IMR-90 (cell line): ENCODE measurements at regions not wholly inside any gene's neighbourhood (a gene's known extent, or its start where the extent isn't known, plus 50 kb on each side); places are given as distances from the start of the nearest gene placed in this dataset.

Experiments used
- ATAC-seq: fragments of 200-7000 bp; cut with Tn5 transposase; 2 replicates; pipeline ENCODE4 v1.9.1; 2020; ENCODE audit warnings: low read depth, mild to moderate bottlenecking, moderate library complexity
- BruUV-seq: library from RNA; stranded (reverse); fragments of 400-500 nt; replicated peaks from 2 replicates; lab custom pipeline; 2021; lab: Mats Ljungman, UMichigan
- CTCF ChIA-PET: fragments of 300-600 bp; formaldehyde crosslinking; extraction: SDS; loops from one replicate; lab custom pipeline; 2021; ENCODE audit warnings: antibody characterized with exemption; lab: Yijun Ruan, JAX
- POLR2A ChIA-PET: fragments of 300-600 bp; sonication (Branson Sonifier 250); formaldehyde crosslinking; loops from one replicate; lab custom pipeline; 2022; ENCODE audit warnings: antibody characterized with exemption; ENCODE audit not compliant: unreplicated experiment; lab: Charles Lee
- DNase-seq: peaks from one replicate; pipeline ENCODE4 v3.0.0; 2013
- H2AFZ ChIP-seq: replicated peaks from 2 replicates; pipeline ENCODE3; 2013; ENCODE audit warnings: low read length, mild to moderate bottlenecking; ENCODE audit not compliant: poor library complexity
- H2AK5ac ChIP-seq: 2 replicates; pipeline ENCODE4 v1.6.1; 2013; ENCODE audit warnings: low read depth, low read length, inconsistent platforms
- H2AK9ac ChIP-seq: replicated peaks from 2 replicates; pipeline ENCODE3; 2013; ENCODE audit warnings: mild to moderate bottlenecking, low read depth, low read length, moderate library complexity; ENCODE audit not compliant: poor library complexity
- H2BK120ac ChIP-seq: 2 replicates; pipeline ENCODE4 v1.6.1; 2013; ENCODE audit warnings: low read depth, low read length, inconsistent platforms
- H2BK15ac ChIP-seq: 3 replicates; pipeline ENCODE4 v1.6.1; 2013; ENCODE audit warnings: low read depth, low read length, inconsistent platforms
- H2BK20ac ChIP-seq: 2 replicates; pipeline ENCODE4 v1.6.1; 2013; ENCODE audit warnings: low read depth, mild to moderate bottlenecking, inconsistent platforms, low read length, moderate library complexity
- H2BK5ac ChIP-seq: 2 replicates; pipeline ENCODE4 v1.6.1; 2013; ENCODE audit warnings: mild to moderate bottlenecking, low read depth, low read length, inconsistent platforms; ENCODE audit not compliant: poor library complexity, severe bottlenecking
- H3K14ac ChIP-seq: replicated peaks from 2 replicates; pipeline ENCODE4 v1.6.1; 2013; ENCODE audit warnings: low read depth, low read length, inconsistent platforms
- H3K18ac ChIP-seq: 2 replicates; pipeline ENCODE4 v1.6.1; 2013; ENCODE audit warnings: low read depth, low read length, control low read depth
- H3K23ac ChIP-seq: 2 replicates; pipeline ENCODE4 v1.6.1; 2013; ENCODE audit warnings: low read depth, low read length, inconsistent platforms
- H3K27ac ChIP-seq: 2 replicates; pipeline ENCODE4 v1.5.1; 2013; ENCODE audit warnings: mild to moderate bottlenecking, control low read depth, low read length; ENCODE audit not compliant: insufficient read depth
- H3K27me3 ChIP-seq: 2 replicates; pipeline ENCODE4 v1.6.1; 2013; ENCODE audit warnings: low read length; ENCODE audit not compliant: control insufficient read depth, insufficient read depth
- H3K36me3 ChIP-seq: 2 replicates; pipeline ENCODE4 v1.6.1; 2013; ENCODE audit warnings: low read length, mixed read lengths; ENCODE audit not compliant: control insufficient read depth, insufficient read depth
- H3K4ac ChIP-seq: 2 replicates; pipeline ENCODE4 v1.6.1; 2013; ENCODE audit warnings: low read depth, low read length, inconsistent platforms
- H3K4me1 ChIP-seq: 2 replicates; pipeline ENCODE4 v1.6.1; 2013; ENCODE audit warnings: low read length, mixed read lengths; ENCODE audit not compliant: control insufficient read depth, insufficient read depth
- H3K4me2 ChIP-seq: 2 replicates; pipeline ENCODE4 v1.6.1; 2013; ENCODE audit warnings: low read depth, mild to moderate bottlenecking, control low read depth, low read length, moderate library complexity
- H3K4me3 ChIP-seq: 2 replicates; pipeline ENCODE4 v1.5.1; 2013; ENCODE audit warnings: low read depth, mild to moderate bottlenecking, control low read depth, low read length, moderate library complexity; ENCODE audit not compliant: insufficient read depth
- H3K56ac ChIP-seq: 2 replicates; pipeline ENCODE4 v1.6.1; 2013; ENCODE audit warnings: low read length, inconsistent platforms; ENCODE audit not compliant: insufficient read depth; ENCODE audit errors: extremely low read depth
- H3K79me1 ChIP-seq, 2 experiments: 2 replicates each; pipeline ENCODE4 v1.6.1; 2013; ENCODE audit warnings: low read length in 2 of 2, inconsistent platforms in 1 of 2, low read depth in 1 of 2
- H3K9ac ChIP-seq: 2 replicates; pipeline ENCODE4 v1.6.1; 2013; ENCODE audit warnings: low read depth, low read length, control low read depth
- H3K9me1 ChIP-seq: 2 replicates; pipeline ENCODE4 v1.6.1; 2013; ENCODE audit warnings: low read length, inconsistent platforms; ENCODE audit not compliant: insufficient read depth
- H3K9me3 ChIP-seq: 2 replicates; pipeline ENCODE4 v1.6.1; 2013; ENCODE audit warnings: low read length; ENCODE audit not compliant: control insufficient read depth, insufficient read depth
- H4K20me1 ChIP-seq: 2 replicates; pipeline ENCODE4 v1.6.1; 2013; ENCODE audit warnings: low read length, inconsistent platforms; ENCODE audit not compliant: insufficient read depth
- H4K5ac ChIP-seq: 2 replicates; pipeline ENCODE4 v1.6.1; 2013; ENCODE audit warnings: mild to moderate bottlenecking, low read depth, low read length, control low read depth
- H4K8ac ChIP-seq, 2 experiments: 2 replicates each; pipeline ENCODE4 v1.6.1; 2013; ENCODE audit warnings: low read depth in 2 of 2, low read length in 2 of 2, control low read depth in 1 of 2, inconsistent platforms in 1 of 2
- H4K91ac ChIP-seq: 2 replicates; pipeline ENCODE4 v1.6.1; 2013; ENCODE audit warnings: low read depth, low read length, inconsistent platforms; ENCODE audit not compliant: insufficient read depth
- BHLHE40 ChIP-seq: fragments of 150-350 bp; IDR thresholded peaks from 2 replicates; pipeline ENCODE4 v1.6.1; 2016; ENCODE audit warnings: mild to moderate bottlenecking, low read depth, low read length
- CEBPB ChIP-seq: IDR thresholded peaks from 2 replicates; pipeline ENCODE4 v1.6.1; 2012; ENCODE audit warnings: low read depth, low read length, improper control_type of control experiment
- CHD1 ChIP-seq: IDR thresholded peaks from 2 replicates; pipeline ENCODE4 v1.6.1; 2012; ENCODE audit warnings: low read depth, low read length, improper control_type of control experiment
- FOS ChIP-seq: fragments of 150-350 bp; IDR thresholded peaks from 2 replicates; pipeline ENCODE4 v1.6.1; 2016; ENCODE audit warnings: low read depth, low read length
- MAFK ChIP-seq: IDR thresholded peaks from 2 replicates; pipeline ENCODE4 v1.6.1; 2012; ENCODE audit warnings: low read depth, low read length, improper control_type of control experiment
- MAZ ChIP-seq: IDR thresholded peaks from 2 replicates; pipeline ENCODE4 v1.6.1; 2012; ENCODE audit warnings: low read depth, mild to moderate bottlenecking, low read length, improper control_type of control experiment, moderate library complexity, borderline replicate concordance
- MXI1 ChIP-seq: IDR thresholded peaks from 2 replicates; pipeline ENCODE4 v1.6.1; 2012; ENCODE audit warnings: low read depth, mild to moderate bottlenecking, low read length, moderate library complexity, borderline replicate concordance
- NFE2L2 ChIP-seq: fragments of 150-350 bp; IDR thresholded peaks from 2 replicates; pipeline ENCODE4 v1.6.1; 2016; ENCODE audit warnings: low read depth, mild to moderate bottlenecking, low read length
- POLR2A ChIP-seq: IDR thresholded peaks from 2 replicates; pipeline ENCODE4 v1.6.1; 2012; ENCODE audit warnings: mild to moderate bottlenecking, low read depth, low read length
- RAD21 ChIP-seq: IDR thresholded peaks from 2 replicates; pipeline ENCODE4 v1.6.1; 2012; ENCODE audit warnings: low read length, improper control_type of control experiment
- RCOR1 ChIP-seq: IDR thresholded peaks from 2 replicates; pipeline ENCODE4 v1.6.1; 2012; ENCODE audit warnings: mild to moderate bottlenecking, low read length, improper control_type of control experiment; ENCODE audit not compliant: insufficient replicate concordance
- RFX5 ChIP-seq: IDR thresholded peaks from 2 replicates; pipeline ENCODE4 v1.8.0; 2012; ENCODE audit warnings: low read depth, mild to moderate bottlenecking, low read length, moderate library complexity
- SMC3 ChIP-seq: fragments of 150-350 bp; IDR thresholded peaks from 2 replicates; pipeline ENCODE4 v1.6.1; 2016; ENCODE audit warnings: low read depth, mild to moderate bottlenecking, antibody characterized with exemption, low read length, moderate library complexity
- WGBS, 2 experiments: methylation state at CpG; one replicate each; pipeline versions ENCODE4 v1.1.5 to v1.1.7; 2013; ENCODE audit warnings: missing lambda C conversion rate in 2 of 2; ENCODE audit not compliant: insufficient read length in 1 of 2; ENCODE audit errors: extremely low coverage in 2 of 2; 5-methylcytosine and 5-hydroxymethylcytosine counted together
- dilution Hi-C: fragments of 300-500 bp; cut with HindIII; formaldehyde crosslinking; loops from one replicate; pipeline ENCODE4 v1.14.3; 2018; ENCODE audit warnings: low sequenced_read_pairs; ENCODE audit not compliant: unreplicated experiment
- in situ Hi-C: fragments of 300-500 bp; cut with MboI; formaldehyde crosslinking; loops from 3 replicates; pipeline ENCODE4 v1.14.3; 2019; ENCODE audit warnings: low sequenced_read_pairs, inconsistent platforms, mixed read lengths
- intact Hi-C: fragments of 100-400 bp; cut with micrococcal nuclease; formaldehyde crosslinking; loops from 2 replicates; pipeline ENCODE4 v1.10.0; 2022
- TF ChIP-seq, protein P1 (sequence below): fragments of 150-350 bp; IDR thresholded peaks from 2 replicates; pipeline ENCODE4 v1.6.1; 2017; ENCODE audit warnings: mild to moderate bottlenecking, antibody characterized with exemption, low read length, low read depth
- TF ChIP-seq, protein P2 (sequence below): fragments of 150-350 bp; IDR thresholded peaks from 2 replicates; pipeline ENCODE4 v1.6.1; 2016; ENCODE audit warnings: low read depth, mild to moderate bottlenecking, low read length, moderate library complexity, borderline replicate concordance
- TF ChIP-seq, protein P3 (sequence below): conservative IDR thresholded peaks from 2 replicates; pipeline ENCODE4 v1.5.1; 2012; ENCODE audit warnings: mild to moderate bottlenecking, low read depth, low read length, improper control_type of control experiment

DNA sequence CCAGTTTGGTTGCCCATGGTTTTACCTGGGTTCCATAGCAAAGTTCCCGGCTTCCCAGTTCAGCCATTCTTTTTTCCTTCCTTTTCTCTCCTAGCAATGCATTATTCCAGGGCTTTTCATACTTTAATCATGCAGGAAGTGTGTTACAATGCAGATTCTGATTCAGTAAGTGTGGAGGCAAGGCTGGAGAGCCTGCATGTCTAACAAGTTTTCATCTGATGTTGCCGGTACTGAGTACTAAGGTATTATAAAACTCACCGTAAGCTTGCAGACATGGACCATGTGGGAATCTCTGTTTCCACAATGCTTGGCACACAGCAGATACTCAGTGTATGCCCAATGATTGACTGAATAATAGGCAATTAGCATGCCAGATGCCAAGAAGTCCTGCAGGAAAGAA lies 102.9 kb upstream of the SHB start:
- Histone ChIP-seq H3K9me1 (no peaks in the 10 kb centered on the region), H4K20me1 (no peaks in the 10 kb centered on the region), H4K8ac (no peak overlapping the region), H3K18ac (no peak overlapping the region), H2BK120ac (no peak overlapping the region), H4K5ac (no peak overlapping the region), H3K4ac (no peak overlapping the region), H2BK20ac (no peak overlapping the region), H3K79me1 (no peaks in the 10 kb centered on the region), H3K14ac (no peak overlapping the region), H2AK9ac (no peak overlapping the region), H3K9ac (no peak overlapping the region), H2AK5ac (no peak overlapping the region), H4K91ac (no peak overlapping the region), H3K56ac (no peak overlapping the region), H3K4me1 (no peaks in the 10 kb centered on the region), H3K27ac (no peak overlapping the region), H3K4me2 (no peak overlapping the region), H3K27me3 (peaks cover 3% of the 10 kb centered on the region; the same call in 1 of the 2 replicates), H3K9me3 (peaks cover 5% of the 10 kb centered on the region), H3K4me3 (no peak overlapping the region), H3K23ac (no peak overlapping the region), H2BK15ac (no peak overlapping the region), H3K36me3 (no peaks in the 10 kb centered on the region), H2BK5ac (no peak overlapping the region), H2AFZ (no peak overlapping the region)
- dilution Hi-C loops (no loop called here), intact Hi-C loops (no loop called here), in situ Hi-C loops (no loop called here)
- 92% methylated on average over 2 of the region's 3 CpGs; no CpG with 5 or more reads in 1 of the 2 experiments for WGBS, 2 experiments
- no peak for DNase-seq
- no TSS peak for BruUV-seq
- no peak for ATAC-seq
- CTCF ChIA-PET = no interaction called here
- POLR2A ChIA-PET = no interaction called here
- TF ChIP-seq MAZ = no peak
- no peak for TF ChIP-seq FOS
- no peak for TF ChIP-seq NFE2L2
- TF ChIP-seq RAD21 = no peak
- no peak for TF ChIP-seq RCOR1
- no peak for TF ChIP-seq RFX5
- TF ChIP-seq BHLHE40 = no peak
- TF ChIP-seq MAFK = no peak
- no peak for TF ChIP-seq CHD1
- TF ChIP-seq, protein P1, sequence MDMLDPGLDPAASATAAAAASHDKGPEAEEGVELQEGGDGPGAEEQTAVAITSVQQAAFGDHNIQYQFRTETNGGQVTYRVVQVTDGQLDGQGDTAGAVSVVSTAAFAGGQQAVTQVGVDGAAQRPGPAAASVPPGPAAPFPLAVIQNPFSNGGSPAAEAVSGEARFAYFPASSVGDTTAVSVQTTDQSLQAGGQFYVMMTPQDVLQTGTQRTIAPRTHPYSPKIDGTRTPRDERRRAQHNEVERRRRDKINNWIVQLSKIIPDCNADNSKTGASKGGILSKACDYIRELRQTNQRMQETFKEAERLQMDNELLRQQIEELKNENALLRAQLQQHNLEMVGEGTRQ = no peak
- TF ChIP-seq MXI1 = no peak
- TF ChIP-seq POLR2A = no peak
- no peak for TF ChIP-seq SMC3
- TF ChIP-seq, protein P2, sequence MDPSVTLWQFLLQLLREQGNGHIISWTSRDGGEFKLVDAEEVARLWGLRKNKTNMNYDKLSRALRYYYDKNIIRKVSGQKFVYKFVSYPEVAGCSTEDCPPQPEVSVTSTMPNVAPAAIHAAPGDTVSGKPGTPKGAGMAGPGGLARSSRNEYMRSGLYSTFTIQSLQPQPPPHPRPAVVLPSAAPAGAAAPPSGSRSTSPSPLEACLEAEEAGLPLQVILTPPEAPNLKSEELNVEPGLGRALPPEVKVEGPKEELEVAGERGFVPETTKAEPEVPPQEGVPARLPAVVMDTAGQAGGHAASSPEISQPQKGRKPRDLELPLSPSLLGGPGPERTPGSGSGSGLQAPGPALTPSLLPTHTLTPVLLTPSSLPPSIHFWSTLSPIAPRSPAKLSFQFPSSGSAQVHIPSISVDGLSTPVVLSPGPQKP = no peak
- TF ChIP-seq, protein P3, sequence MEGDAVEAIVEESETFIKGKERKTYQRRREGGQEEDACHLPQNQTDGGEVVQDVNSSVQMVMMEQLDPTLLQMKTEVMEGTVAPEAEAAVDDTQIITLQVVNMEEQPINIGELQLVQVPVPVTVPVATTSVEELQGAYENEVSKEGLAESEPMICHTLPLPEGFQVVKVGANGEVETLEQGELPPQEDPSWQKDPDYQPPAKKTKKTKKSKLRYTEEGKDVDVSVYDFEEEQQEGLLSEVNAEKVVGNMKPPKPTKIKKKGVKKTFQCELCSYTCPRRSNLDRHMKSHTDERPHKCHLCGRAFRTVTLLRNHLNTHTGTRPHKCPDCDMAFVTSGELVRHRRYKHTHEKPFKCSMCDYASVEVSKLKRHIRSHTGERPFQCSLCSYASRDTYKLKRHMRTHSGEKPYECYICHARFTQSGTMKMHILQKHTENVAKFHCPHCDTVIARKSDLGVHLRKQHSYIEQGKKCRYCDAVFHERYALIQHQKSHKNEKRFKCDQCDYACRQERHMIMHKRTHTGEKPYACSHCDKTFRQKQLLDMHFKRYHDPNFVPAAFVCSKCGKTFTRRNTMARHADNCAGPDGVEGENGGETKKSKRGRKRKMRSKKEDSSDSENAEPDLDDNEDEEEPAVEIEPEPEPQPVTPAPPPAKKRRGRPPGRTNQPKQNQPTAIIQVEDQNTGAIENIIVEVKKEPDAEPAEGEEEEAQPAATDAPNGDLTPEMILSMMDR = no peak
- no peak for TF ChIP-seq CEBPB
